ENCODE measurements at regions not wholly inside any gene's neighbourhood (a gene's known extent, or its start where the extent isn't known, plus 50 kb on each side); places are given as distances from the start of the nearest gene placed in this dataset.
"Not testable (repeated sequence)": the region's sequence is repeated elsewhere in the genome, so short reads cannot be mapped to it uniquely, and the experiment has no call there.

DNA sequence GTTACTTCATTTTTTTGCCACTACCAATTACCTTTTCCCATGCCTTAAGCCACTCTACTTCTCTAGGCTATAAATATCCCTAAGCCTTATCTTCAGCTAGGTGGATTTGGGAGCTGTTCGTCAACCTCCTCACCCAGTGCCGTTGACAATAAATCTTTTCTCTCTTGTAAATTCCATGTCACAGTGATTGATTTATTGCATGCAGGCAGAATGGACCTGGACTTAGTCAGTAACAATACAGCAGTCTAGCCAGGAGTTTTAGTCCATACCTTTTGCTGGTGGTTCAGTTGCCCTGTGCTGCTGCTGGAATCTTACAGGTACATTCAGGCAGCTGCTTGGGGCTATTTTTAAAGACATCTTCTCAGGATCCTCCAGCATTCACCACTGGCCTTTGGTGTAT is 350.5 kb upstream of the NRG3 start:
- no peak for FAIRE-seq

DNA sequence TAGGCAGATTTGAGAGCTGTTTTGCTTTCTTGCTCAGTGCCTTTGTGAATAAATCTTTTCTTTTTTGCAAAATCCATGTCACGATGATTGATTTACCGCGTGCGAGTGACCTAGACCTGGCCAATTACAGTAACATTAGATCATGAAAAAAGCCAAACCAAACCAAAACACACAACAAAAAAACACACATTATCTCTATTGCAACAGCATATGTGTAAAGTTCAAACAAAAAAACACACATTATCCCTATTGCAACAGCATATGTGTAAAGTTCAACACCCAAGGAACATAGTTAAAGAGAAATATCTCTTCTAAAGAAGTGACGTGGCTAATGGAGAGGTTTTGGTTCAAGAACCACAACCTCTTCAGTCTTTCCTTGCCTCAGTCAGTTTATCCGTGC is 342.6 kb upstream of the NRG3 start:
- no peak for FAIRE-seq

More for the DNA sequence above, 350.5 kb upstream of the NRG3 start:
- no peak for DNase-seq (ENCODE audit: low spot score in 2 of 2)

DNA sequence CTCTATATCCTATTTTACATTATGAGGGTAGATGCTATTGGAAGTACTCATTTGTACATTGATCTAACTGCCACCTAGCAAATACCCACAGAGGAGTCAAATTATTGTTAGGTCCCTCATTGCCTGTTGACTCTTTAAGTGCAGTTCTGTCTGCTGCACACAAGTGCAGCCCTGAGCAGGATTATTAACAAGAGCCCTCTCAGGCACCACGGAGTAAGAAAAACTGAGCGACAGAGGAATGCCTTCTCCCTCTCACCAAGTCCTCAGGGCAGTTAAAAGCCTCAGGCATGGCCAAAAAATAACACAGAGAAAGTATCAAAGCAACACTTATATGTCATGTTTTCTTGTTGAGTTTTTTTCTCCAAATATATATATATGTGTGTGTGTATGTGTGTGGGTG is 340.0 kb upstream of the NRG3 start:
- FAIRE-seq (no peak), DNase-seq (ENCODE audit: low spot score in 2 of 2) (no peak)

More for the DNA sequence above, 342.6 kb upstream of the NRG3 start:
- no peak for DNase-seq (ENCODE audit: low spot score in 2 of 2)

DNA sequence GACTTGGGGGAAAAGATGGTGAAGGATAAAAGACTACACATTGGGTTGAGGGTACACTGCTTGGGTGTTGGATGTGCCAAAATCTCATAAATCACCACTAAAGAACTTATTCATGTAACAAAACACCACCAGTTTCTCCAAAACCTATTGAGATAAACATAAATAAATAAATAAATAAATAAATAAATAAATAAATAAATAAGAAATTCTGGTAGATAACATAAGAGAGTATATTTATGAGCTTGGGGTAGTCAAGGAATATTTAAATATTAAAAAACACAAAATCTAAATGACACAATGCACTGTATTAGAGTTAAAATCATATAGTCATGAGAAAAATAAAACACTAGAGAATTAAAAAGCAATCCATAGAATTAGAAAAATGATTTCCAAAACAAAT is 333.5 kb upstream of the NRG3 start:
- FAIRE-seq (peak; percentile 37), DNase-seq (ENCODE audit: low spot score in 2 of 2) (no peak)

DNA sequence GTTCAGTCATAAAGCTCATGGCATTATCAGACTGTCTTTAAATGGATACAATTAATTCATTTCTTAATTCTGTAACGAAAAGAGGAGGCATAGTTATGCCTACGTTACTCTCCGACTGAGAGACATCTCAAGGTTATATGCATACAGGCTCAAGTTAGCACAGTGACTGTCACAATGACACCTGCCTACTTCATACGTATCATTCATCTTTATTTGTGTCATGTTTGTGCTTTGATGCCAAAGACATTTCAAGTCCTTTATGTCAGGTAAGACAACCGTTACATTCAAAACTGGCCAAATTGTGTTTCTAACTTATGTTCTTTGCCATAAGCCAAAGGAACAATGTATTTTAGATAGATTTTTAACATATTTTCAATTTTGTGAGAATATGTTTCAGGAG is 328.8 kb upstream of the NRG3 start:
- no peak for FAIRE-seq
- no peak for DNase-seq (ENCODE audit: low spot score in 2 of 2)

DNA sequence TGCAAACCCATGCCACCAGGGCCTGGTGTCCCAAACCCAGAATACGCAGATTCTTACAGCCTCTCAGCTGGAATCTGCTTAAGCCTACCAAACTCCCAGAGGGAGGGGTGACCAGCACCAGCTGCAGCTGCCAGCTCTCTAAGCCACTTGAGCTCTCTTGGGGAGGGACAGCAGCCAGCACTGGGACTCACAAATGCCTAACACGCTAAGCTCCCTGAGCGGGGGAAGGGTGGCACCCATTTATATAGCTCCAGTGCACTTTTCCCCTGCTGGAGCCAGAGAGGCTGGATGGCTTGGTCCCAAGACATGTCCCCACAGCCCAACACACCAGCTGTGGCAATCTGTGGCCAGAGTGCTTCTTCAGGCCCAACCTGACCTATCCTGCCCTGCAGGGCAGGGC is 326.8 kb upstream of the NRG3 start:
- FAIRE-seq (no peak), DNase-seq (ENCODE audit: low spot score in 2 of 2) (no peak)

DNA sequence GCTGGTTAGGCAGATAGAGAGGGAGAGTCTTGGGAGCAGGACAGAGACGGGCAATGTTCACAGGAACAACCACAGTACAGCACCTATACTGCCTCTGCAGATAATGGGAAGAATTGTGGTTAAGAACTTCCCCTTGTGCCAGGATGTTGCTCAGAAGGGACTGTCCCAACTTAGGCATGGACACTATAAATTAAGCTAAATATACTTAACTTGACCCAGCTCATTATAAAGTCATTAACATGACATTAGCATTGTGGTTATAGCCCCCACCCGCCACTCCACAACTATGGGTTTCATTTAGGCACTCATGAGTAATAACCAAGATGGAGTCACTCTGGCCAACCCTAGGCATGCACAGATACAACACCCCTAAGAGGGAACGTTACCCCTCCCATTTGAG is 310.9 kb upstream of the NRG3 start:
- FAIRE-seq (no peak), DNase-seq (ENCODE audit: low spot score in 2 of 2) (no peak)

DNA sequence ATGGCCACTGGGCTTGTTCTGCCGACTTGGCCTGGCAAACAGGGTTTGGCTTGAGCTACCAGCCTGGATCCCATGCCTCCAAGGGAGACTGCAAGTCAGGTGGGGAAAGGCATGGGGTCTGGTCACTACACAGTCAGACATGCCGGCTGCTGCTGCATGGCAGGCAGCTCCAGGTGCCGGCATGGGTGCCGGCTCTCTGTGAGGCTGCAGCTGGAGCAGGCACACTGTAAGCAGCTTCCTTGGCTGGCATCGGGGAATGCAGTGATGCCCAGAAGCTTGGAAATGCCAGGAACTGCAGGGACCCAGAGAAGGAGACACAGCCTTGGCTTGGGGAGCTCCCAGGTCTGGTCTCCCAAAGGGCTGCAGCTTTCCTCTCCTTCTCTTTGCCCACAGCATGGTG is 305.5 kb upstream of the NRG3 start:
- FAIRE-seq (no peak), DNase-seq (ENCODE audit: low spot score in 2 of 2) (no peak)

DNA sequence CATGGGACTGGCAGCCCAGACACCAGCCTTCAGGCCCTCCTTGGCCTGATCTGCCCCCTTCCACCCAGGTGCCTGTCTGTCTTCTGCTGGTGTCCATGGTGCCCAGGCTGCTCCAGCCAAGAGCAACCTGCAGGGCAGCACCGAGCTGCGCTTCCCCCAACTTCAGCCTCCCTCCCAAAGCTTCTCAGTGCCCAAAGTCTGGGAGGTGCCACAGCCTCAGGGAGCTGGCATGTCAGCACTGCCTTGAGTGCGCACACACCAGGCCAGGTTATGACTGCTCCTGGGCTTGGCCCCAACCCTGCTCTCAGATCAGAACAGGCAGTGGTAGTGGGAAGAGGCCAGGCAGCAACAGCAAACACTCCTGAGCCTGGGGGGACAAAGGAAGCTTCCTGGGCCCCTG is 304.6 kb upstream of the NRG3 start:
- FAIRE-seq = no peak
- DNase-seq (ENCODE audit: low spot score in 2 of 2) = no peak

DNA sequence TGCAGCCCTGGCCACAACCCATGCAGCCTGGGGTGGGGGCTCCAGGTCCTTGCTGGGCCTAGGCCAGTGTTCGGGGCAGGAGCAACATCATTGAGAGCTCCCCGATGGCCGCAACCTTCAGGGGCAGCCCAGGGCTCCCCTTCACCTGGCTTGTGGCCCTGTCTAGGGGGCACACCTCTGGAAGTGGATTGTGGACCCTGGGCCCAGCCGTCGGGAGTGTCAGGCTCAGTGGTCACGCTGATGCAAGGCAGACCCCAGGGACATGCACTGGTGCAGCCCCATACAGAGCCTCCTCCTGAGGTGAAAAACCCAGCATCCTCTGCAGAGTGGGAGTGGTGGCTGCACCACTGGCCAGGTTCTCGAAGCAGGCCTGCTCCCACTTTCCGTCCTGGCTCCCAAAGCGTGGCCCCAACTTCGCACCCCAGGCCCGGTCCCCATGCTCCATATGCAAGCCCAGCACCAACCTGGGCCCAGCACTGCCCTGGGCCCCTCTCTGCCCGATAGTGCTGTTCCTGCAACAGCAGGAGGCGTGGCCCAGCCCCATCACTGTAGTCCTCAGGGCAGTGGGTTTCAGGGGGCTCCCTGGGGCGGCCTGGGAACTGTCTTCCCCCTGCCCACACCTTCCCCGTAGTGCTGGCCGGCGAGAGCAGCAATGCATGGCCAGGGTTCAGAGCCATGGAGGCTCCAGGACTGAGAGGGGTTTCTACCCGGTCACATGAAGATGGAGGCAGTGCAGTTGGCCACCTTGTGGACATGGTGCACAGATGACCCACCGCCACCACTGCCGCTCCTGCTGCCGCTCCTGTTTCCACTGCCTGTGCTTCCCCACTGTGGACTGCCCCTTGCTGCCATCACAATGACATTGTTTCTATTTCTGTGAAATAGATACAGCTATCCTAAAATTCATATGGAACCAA is 303.9 kb upstream of the NRG3 start:
- DNase-seq (ENCODE audit: low spot score in 2 of 2) (no peak), FAIRE-seq (no peak)

DNA sequence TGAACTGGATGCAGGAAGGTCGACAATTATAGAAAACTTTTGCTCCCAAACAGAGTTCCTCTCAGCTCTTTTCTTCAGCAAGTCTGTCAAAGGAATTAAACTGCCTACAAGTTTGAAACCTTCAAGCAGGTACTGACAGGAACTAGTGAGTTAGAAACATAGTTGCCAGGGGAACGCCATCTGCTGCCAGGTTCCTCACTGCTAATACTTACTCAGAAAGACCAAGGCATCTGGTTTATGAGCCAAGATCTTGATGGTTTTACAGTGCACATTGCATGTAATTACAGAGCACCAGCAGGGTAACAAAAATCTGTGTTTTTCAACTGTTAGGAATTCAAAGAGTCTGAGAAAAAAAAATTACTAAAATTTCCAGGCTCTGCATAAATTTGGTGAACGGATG is 300.0 kb upstream of the NRG3 start:
- FAIRE-seq (no peak), DNase-seq (ENCODE audit: low spot score in 2 of 2) (no peak)

DNA sequence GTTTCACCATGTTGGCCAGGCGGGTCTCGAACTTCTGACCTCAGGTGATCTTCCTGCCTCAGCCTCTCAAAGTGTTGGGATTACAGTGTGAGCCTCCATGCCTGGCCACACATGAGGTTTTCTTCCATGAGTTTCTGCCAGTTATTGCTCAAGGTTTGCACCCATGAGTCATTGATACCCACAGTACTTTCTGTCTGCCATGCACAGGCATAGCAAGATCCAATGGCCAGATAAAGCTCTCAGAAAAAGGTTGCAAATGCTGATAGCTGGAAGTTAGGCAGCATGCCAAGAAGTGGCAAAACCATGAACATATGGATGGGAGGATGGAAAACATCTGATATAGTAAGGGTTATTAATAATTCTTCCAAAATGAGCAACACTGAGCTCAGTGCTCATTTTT is 298.7 kb upstream of the NRG3 start:
- FAIRE-seq = no peak
- no peak for DNase-seq (ENCODE audit: low spot score in 2 of 2)

DNA sequence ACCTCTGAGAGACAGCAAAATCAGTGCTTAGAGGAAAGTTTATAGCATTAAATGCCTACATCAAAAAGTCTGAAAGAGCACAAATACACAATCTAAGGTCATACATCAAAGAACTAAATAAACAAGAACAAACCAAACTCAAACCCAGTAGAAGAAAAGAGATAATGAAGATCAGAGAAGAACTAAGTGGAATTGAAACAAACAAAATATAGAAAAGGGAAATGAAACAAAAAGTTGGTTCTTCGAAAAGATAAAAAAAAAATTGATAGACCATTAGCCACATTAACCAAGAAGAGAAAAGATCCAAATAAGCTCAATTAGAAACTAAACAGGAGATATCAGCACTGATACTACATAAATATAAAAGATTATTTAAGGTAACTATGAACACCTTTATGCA is 280.0 kb upstream of the NRG3 start:
- DNase-seq (ENCODE audit: low spot score in 2 of 2) (no peak), FAIRE-seq (peak; percentile 44)

DNA sequence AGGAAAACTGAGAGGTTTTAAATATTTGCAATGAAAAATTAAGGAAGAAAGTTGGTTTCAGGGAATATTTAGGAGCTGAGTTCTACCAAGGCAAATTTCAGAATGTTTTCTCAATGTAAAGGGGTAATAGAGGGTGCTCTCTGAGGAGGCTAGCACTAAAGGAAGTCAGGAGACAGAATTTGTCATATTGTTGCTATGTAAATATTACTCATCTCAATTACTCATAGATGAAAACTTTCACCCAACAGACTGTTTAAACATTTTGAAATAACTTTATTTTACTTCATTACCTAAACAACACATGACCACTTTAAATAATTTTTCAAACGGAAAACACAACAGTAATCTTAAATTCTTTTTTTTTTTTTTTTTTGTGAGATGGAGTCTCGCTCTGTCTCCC is 274.8 kb upstream of the NRG3 start:
- DNase-seq (ENCODE audit: low spot score in 2 of 2) = no peak
- no peak for FAIRE-seq

DNA sequence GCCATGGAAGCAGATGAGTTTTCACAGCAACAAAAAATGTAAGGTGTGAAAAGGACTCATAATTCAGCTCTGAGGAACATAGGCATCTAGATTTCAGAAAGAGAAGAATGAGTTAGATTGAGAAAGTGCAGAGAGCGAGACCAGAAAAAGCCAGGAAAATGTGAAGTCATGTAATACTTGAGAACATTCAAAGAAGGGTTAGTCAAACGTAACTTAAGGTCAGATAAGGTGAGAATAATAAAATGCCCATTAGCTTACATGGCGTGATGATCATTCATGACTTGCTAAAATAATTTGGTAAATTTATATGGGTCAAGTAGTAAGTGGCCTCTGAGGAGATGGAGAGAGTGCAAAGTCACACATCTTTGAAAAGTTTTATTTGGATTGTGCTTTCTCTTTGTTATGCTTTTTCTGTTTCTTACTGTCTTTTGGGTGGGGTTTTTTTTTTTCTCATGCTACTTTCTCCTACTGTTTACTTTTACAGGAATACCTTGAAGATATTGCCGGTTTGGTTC is 271.8 kb upstream of the NRG3 start:
- DNase-seq (ENCODE audit: low spot score in 2 of 2) (no peak), FAIRE-seq (no peak)

DNA sequence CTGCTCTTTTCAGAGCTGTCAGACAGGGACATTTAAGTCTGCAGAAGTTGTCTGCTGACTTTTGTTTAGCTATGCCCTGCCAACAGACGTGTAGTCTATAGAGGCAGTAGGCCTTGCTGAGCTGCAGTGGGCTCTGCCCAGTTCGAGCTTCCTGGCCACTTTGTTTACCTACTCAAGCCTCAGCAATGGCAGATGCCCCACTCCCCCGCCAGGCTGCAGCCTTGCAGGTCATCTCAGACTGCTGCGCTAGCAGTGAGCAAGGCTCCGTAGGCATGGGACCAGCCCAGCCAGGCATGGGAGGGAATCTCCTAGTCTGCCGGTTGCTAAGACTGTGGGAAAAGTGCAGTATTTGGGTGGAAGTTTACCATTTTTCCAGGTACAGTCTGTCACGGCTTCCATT is 230.5 kb upstream of the NRG3 start:
- DNase-seq (ENCODE audit: low spot score in 2 of 2); FAIRE-seq: not testable (repeated sequence)

DNA sequence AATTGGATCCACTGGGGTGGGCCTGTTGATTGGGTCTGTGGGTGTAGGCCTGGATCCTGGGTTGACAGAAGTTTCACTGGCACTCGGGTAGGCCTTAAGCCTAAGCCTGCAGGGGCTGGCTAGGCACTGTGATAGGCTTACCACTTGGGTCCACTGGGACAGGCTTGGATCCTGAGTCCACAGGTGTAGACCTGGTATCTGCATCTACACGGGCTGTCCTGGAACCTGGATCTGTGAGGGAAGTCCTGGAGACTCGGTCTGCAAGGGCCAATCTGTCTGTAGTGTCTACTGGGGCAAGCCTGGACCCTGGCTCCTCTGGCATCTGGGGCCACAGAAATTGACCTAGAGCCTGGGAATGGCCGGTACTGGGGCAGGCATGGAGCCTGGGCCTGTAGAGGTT is 219.0 kb upstream of the NRG3 start:
- FAIRE-seq = no peak
- no peak for DNase-seq (ENCODE audit: low spot score in 2 of 2)

DNA sequence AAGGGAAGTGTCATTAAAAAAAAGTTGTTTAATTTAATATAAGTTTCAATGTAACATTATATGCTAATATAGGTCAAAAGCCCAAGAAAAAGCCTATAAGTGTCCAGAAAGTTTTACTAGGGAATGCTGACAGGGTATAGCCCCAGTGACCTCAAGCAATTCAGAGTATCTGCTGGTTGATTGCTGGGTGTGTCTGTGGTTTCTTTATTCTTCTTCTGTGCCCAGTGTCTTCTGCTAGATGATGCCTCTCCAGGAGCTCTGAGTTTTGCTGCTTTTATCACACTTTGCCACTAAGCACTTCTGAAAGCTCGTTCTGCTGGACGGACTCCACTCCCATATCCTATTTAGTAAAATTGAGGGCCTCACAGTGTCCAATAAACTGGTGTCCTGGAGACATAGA is 212.2 kb upstream of the NRG3 start:
- DNase-seq (ENCODE audit: low spot score in 2 of 2) (no peak), FAIRE-seq (no peak)

DNA sequence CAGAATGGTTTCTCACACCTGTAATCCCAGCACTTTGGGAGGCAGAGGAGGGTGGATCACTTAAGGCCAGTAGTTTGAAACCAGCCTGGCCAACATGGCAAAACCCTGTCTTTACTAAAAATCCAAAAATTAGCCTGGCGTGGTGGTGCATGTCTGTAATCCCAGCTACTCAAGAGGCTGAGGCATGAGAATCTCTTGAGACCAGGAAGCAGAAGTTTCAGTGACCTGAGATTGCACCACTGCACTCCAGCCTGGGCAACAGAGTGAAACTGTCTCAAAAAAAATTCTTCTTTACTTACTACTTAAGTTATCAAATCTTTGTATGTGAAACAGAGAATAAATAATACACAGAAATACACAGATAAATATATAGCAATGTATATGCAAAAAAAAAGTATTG is 210.2 kb upstream of the NRG3 start:
- not testable (repeated sequence) for DNase-seq (ENCODE audit: low spot score in 2 of 2); FAIRE-seq

DNA sequence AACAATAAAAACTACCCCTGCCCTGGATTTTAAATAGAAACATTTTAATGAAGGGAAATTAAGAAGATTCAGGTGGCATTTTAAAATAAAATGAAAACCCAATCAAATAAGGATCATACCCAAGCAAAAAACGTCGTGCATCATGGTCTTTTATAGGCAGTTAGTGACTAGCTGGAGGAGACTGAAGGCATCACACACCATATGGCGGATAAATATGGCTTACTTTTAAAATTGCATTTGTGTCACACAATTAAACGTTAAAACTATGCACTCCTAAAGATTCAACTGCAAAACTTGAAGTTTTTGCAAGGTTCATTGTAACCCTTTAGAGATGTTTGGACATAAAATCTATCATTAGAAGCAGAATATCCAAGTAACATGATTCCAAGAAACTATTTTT is 200.1 kb upstream of the NRG3 start:
- no peak for FAIRE-seq
- no peak for DNase-seq (ENCODE audit: low spot score in 2 of 2)

DNA sequence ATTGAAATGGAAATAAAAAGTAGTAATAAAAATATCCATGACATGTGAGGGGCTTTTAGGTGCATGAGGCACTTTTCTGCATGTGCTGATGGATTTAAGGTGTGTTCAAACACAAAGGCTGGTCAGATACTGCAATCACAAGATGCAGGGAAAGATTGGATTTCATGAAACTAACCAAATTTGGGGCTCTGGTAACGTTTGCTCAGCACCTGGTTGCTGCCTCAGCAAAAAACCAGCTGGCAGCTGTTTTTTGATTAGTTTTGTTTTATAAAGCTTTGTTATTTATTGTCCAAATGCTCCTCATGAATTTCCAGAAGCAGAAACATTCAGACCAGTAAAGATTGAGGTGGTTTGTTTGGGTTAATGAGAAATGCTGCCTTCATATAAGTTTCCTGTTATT is 195.7 kb upstream of the NRG3 start:
- DNase-seq (ENCODE audit: low spot score in 2 of 2) (no peak), FAIRE-seq (no peak)

DNA sequence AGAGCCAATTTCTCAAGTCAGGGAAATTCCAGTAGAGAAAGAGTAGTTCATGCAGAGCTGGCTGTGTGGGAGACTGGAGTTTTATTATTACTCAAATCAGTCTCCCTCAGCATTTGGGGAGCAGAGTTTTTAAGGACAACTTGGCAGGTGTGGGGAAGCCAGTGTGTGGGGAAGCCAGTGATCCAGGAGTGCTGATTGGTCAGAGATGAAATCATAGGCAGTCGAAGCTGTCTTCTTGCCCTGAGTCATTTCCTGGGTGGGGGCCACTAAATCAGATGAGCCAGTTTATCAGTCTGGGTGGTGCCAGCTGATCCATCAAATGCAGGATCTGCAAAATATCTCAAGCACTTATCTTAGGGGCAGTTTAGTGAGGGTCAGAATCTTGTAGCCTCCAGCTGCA is 194.6 kb upstream of the NRG3 start:
- FAIRE-seq = no peak

More for the DNA sequence above, 194.6 kb upstream of the NRG3 start:
- no peak for DNase-seq (ENCODE audit: low spot score in 2 of 2)
